OCI-LY1 (cell line): ENCODE measurements at regions not wholly inside any gene's neighbourhood (a gene's known extent, or its start where the extent isn't known, plus 50 kb on each side); places are given as distances from the start of the nearest gene placed in this dataset.

Experiments
- CTCF ChIP-seq: fragments of 200-600 bp; sonication (generic), shearing (Covaris generic); IDR thresholded peaks from 2 replicates; pipeline ENCODE4 v1.5.1; 2017; ENCODE audit warnings: mild to moderate bottlenecking, antibody characterized with exemption, low read length, moderate library complexity, mixed read lengths
- EZH2 ChIP-seq: fragments of 200-600 bp; sonication (generic), shearing (Covaris generic); IDR thresholded peaks from 2 replicates; pipeline ENCODE4 v1.8.0; 2017; ENCODE audit warnings: borderline replicate concordance, mixed run types, mild to moderate bottlenecking, antibody characterized with exemption, low read length, moderate library complexity, mixed read lengths

DNA sequence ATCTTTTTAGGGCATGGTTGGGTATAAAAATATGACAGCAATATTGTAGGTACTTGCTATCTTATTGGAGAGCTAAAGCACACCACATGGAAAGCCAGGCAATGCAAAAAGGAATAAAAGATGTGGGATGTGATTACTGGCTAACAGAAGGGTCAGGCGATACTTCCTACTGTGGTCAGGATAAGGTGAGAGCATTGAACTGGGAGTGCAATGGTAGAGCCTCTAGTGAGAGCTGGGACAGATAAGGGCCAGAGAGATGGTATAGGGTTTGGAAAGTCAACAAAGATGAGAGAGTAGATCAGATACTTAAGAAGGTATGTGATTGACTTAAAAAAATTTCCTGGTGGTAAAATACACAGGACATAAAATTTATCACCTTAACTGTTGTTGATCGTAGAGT, 160.7 kb upstream of the MAN1A1 start:
- TF ChIP-seq CTCF (no peak), EZH2 (no peak)
